IPS-NIHi7 (cell line): ENCODE measurements at regions not wholly inside any gene's neighbourhood (a gene's known extent, or its start where the extent isn't known, plus 50 kb on each side); places are given as distances from the start of the nearest gene placed in this dataset.
"Not testable (repeated sequence)": the region's sequence is repeated elsewhere in the genome, so short reads cannot be mapped to it uniquely, and the experiment has no call there.

Experiments
- DNase-seq: peaks from one replicate; pipeline ENCODE4 v3.0.0; 2012; ENCODE audit warnings: mixed read lengths; ENCODE audit errors: extremely low spot score

DNA sequence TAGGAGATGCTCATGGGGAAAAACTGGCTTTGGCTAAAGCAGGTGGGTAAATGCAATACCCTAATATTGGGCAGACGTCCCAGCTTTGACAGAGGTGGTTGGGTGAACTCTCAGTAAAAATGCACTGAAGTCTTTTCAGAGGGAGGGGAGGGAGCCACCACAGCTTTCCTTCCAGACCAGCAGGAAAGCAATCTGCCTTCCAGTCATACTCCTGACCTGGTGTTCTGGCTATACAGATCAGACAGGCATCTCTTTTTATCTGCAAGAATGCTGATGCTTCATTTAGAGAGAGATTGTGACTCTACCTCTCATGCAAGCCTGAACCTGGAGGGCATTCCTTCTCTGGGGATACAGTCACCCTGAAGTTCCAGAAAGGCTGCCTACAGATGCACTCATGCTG is 52.6 kb upstream of the ICA1 start:
- no peak for DNase-seq

DNA sequence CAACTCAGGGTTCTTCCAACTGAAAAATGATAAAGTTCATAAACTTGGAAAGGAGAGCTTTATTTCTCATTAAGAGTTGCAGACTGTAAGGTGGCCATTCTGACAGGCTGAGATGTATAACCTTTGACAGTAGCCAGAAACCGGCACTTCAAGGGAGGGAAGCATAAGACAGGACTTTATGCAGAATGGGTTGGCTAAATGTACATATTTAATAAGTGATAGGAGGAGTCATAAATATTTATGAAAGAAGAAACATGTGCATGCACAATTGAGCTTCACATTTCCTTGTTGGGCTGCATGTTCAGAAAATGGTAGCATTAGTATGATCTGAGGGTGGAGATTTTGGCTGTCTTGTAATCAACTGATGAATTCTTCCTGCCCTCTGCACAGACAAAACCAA is 57.1 kb upstream of the ICA1 start:
- DNase-seq = no peak

- DNase-seq = no peak
Measured at GRCh38 chr7:8320174-8320573, 58.2 kb upstream of the ICA1 start.

DNA sequence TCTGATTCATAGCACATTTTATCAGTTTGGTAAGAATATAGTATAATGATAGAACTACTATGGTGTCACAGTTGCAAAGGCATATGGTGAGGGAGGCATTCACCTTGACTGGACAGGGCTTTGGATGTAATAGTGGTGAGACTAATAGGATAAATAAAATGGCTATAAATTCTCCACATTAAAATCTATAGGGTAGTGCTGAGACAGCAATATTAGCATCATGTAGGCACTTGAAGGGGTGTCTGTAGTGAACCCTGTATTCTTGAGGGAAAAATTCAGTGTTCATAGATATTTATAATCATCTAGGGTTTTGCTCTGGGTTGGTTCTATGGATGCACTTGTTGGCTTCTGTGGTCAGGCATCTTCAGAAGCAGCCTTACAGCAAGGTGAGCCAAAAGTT is 59.3 kb upstream of the ICA1 start:
- DNase-seq = no peak

DNA sequence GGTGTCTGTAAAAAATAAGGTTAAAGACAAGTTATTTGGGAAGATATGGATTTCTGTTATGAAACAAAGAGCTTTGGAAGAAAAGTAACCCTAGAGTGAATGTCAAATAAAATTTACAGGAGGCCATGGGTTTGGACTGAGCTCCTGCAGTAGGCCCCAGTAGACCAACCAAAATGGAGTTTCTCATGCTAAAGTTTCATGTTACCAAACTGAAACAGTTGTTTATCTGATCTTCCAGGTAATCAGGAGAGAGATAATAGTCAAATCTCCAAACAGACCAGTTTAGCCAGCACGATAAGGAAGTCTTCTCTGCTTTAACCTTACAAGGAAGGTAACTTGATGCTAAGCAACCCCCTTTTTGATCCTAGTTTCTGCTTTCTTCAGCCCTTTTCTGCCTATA is 60.7 kb upstream of the ICA1 start:
- no peak for DNase-seq

DNA sequence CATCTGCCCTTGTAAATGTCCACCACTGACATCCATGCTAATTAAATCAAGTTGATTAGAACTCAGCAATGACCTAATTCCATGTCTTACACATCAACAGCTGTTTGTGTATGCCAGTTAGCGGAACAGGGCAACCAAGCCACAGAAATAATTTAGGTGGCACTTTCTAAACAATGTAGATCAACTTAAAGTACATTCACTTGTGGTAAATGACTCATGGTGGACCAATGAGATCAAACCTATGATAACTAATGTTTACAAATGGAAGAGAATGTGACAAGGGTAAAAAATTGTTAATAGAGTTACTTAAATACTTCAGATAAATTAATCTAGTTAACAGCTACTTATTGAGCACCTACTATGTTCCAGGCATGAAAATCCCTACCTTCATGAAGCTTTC is 63.1 kb upstream of the ICA1 start:
- no peak for DNase-seq

- DNase-seq = no peak
Measured at GRCh38 chr7:8327199-8327598, 65.2 kb upstream of the ICA1 start.

GRCh38 chr7:8338206-8338605 is 76.2 kb upstream of the ICA1 start:
- DNase-seq = no peak

- DNase-seq = no peak
Measured at GRCh38 chr7:8343556-8343955, 81.6 kb upstream of the ICA1 start.

GRCh38 chr7:8347395-8347794 is 85.4 kb upstream of the ICA1 start:
- not testable (repeated sequence) for DNase-seq

GRCh38 chr7:8351654-8352053 is 81.8 kb upstream of the NXPH1 start:
- not testable (repeated sequence) for DNase-seq

- no peak for DNase-seq
Measured at GRCh38 chr7:8353991-8354390, 79.4 kb upstream of the NXPH1 start.

DNA sequence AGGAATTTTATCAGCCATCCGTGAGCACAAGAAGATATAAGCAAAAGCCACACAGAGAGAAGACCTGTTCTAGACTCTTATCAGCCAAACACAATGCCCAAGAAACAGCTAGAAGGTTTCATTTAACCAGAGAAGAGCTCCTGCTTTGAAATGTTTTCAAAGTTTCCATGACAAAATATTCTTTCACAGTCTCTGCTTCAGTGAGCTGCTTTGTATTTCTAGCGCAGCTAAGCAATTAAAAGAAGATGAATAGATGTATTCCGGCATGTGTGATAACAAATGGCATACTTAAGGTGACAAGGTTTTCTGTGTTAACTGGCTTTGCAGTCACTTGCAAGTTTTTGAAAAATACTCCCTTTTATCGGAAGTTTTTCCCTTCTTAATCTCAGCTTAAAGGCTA is 78.9 kb upstream of the NXPH1 start:
- DNase-seq = no peak

DNA sequence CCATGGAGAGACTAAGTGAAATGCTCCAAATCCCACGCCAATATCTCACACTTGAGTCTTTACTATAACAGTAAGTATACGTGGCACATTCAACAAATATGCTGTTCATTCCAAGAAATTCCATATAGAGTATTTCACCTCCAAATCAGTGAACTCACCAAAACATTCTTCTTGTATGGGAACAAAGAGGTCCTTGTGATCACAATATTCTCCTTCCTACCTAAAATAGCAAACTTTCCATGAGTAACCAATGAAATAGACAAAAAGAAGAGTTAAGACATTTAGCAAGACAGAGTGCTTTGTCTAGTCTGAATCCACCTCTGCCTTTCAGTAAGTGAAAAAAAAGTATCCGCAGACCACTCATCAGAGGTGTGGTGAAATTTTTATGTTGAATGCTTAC is 77.3 kb upstream of the NXPH1 start:
- DNase-seq = no peak

DNA sequence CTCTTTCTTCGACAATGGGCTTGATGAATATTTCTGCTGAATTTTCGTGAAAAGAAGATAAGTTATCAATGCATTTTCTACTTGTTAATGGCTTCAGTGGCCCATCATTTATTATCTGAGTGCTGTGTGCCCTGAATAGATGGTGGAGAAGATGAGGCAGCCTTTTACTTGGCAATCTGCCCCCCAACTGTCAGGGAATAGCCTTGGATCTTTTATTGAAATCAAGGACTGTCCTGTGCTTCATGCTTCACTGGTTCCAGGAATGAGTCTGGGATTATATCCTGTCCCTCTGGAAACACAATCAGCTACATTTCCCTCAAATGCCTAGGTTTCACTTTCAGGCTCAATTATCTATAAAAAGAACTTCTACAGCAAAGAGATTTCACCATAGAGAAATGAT is 75.9 kb upstream of the NXPH1 start:
- no peak for DNase-seq

DNA sequence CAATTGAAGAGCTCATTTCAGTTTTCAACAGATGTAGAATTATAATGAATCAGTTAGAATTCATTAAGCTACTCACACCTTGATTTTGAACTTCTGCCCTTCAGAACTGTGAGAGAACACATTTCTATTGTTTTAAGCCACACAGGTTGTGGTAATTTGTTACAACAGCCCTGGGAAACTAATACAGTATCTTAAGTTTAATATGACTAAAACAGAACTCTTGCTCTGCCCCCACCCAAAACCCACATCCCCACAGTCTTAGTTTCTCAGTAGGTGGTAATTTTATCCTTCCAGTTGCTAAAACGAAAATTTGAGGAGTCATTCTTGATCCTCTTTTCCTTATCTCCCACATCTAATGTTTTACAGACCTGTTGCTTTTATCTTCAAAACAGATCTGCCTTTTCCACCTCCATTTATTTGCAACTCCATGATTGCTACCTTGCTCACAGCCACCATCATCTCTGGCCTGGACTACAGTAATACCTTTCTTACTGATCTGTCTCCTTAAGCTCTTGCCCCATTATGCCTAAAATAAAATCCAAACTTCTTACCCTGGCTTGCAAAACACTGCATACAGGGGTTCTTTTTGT is 72.8 kb upstream of the NXPH1 start:
- no peak for DNase-seq

DNA sequence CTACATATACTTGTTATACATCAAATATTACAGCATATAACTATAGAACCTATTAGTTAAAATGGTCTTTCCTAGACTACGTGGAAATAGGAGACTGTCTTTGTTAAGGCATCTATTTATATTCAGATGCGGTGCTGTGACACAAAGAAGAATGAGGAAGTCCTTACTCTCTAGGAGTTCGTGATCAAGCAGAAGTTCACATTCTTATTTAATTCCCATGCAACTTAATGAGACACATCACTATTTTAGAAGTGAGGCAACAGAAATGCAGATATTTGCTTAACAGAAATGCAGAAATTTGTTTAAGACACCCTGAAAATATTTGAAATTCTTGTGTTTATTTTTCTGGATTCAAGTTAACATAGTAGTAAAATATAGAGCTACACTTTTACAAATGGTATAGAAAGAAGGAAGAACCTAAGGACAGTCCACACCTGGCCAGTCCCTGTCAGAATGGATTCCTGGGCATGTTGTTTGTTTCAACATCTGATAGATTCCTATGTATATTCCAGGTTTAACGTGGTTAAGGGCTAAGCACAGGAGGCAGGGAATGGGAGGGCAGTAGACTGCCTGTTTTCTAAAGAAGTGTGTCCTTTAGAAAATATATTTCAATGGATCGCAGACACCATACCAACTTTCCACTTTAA is 70.6 kb upstream of the NXPH1 start:
- no peak for DNase-seq

- no peak for DNase-seq
Measured at GRCh38 chr7:8363407-8364015, 69.9 kb upstream of the NXPH1 start.

DNA sequence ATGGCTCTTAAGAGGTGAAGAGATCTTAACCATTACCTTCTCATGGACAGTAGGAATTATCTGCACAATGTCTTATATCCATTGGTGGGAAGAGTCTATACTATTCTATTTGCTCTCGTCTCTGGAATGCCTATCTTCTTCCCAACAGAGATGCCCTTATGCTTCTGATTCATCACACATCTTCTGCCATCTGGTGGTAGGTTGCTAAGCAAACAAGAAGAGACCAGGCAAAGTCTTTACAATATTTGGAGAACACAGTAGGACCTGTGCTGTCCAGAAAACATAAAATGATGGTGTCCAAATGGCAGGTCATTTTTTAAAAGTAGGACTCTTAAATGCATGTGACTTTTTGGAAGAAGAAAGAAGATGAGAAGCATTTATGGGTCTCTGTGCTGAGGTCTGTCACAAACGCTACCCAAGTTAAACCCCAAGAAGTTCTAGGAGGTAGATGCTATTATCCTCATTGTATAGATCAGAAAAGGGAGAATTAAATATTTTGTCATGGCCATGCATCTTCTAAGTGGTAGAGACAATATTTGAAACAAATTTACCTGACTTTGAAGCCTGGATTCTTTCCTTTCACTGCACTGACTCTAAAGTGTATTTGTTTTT is 67.8 kb upstream of the NXPH1 start:
- DNase-seq = peak; percentile 30

DNA sequence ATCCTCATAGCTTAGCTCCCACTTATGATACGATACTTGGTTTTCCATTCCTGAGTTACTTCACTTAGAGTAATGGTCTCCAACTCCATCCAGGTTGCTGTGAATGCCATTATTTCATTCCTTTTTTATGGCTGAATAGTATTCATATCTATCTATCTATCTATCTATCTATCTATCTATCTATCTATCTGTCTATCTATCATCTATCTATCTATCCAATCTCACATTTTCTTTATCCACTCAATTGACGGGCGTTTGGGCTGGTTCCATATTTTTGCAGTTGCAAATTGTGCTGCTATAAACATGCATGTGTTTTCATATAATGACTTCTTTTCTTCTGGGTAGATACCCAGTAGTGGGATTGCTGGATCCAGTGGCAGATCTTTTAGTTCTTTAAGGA is 65.4 kb upstream of the NXPH1 start:
- DNase-seq = not testable (repeated sequence)

GRCh38 chr7:8371742-8372141 is 61.7 kb upstream of the NXPH1 start:
- no peak for DNase-seq

DNA sequence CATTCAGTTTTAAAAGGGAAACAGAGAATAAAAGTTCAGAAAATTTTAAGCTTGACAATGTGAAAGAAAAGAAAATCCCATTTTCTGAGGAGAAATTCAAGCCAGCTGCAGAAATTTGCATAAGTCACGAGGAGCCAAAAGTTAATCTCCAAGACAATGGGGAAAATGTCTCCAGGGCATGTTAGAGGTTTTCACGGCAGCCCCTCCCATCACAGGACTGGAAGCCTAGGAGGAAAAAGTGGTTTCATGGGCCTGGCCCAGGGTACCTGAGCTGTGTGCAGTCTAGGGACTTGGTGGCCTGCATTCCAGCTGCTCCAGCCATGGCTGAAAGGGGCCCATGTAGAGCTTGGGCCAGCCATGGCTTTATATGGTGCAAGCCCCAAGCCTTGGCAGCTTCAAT is 59.6 kb upstream of the NXPH1 start:
- no peak for DNase-seq

DNA sequence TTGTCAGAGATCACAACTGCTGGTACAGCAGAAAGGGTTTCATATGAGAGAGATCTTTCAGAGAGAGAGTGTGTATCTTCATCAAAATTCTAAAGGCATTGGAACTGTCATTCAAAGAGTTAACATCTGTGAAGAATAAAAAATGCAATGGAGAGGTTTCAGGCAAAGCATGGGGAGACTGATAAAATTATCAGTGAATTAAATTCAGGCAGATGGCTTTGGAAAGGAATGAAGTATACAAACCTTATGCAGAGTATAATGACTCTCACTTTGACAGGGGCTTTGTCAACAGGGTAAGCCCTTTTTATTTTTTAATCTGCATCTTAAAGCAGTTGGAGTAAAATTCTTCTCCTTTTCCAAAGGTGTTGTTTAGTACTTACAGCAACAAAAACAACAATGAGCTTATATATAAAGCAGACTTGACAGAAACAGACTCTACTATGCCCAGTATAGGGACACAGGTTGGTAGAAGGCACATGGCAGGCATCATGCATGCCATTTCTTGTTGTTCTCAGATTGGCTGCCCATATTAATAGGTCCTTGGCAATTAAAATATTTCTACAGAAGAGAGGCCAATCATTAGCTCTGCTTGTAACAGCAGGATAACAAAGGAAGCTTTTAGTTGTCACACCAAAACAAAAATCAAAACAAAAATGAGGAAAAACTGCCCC is 54.9 kb upstream of the NXPH1 start:
- no peak for DNase-seq
